ENCODE measurements at regions not wholly inside any gene's neighbourhood (a gene's known extent, or its start where the extent isn't known, plus 50 kb on each side); places are given as distances from the start of the nearest gene placed in this dataset.
A peak's percentile ranks its signal among the peaks of the same experiment; 100 is the strongest.
"Not testable (repeated sequence)": the region's sequence is repeated elsewhere in the genome, so short reads cannot be mapped to it uniquely, and the experiment has no call there.

- DNase-seq (ENCODE audit: low read depth, low spot score) = not testable (repeated sequence)
These were observed 133.1 kb upstream of the LRIG3 start for GRCh38 chr12:59053266-59053899.

- DNase-seq (ENCODE audit: low read depth, low spot score) = no peak
These were observed 126.6 kb upstream of the LRIG3 start for GRCh38 chr12:59046763-59047534.

- DNase-seq (ENCODE audit: low read depth, low spot score) = no peak
These were observed 124.5 kb upstream of the LRIG3 start for GRCh38 chr12:59044791-59045190.

- DNase-seq (ENCODE audit: low read depth, low spot score) = no peak
These were observed 121.2 kb upstream of the LRIG3 start for GRCh38 chr12:59041241-59042121.

- DNase-seq (ENCODE audit: low read depth, low spot score) = peak; percentile 83
These were observed 120.4 kb upstream of the LRIG3 start for GRCh38 chr12:59040656-59041055.

- DNase-seq (ENCODE audit: low read depth, low spot score) = no peak
These were observed 119.7 kb upstream of the LRIG3 start for GRCh38 chr12:59040043-59040442.

- no peak for DNase-seq (ENCODE audit: low read depth, low spot score)
These were observed 118.7 kb upstream of the LRIG3 start for GRCh38 chr12:59039005-59039404.

GRCh38 chr12:59036973-59037762, 116.9 kb upstream of the LRIG3 start:
- DNase-seq (ENCODE audit: low read depth, low spot score) = no peak

GRCh38 chr12:59036347-59036746, 116.0 kb upstream of the LRIG3 start:
- no peak for DNase-seq (ENCODE audit: low read depth, low spot score)

GRCh38 chr12:59031313-59031712, 111.0 kb upstream of the LRIG3 start:
- no peak for DNase-seq (ENCODE audit: low read depth, low spot score)

GRCh38 chr12:59030415-59030814, 110.1 kb upstream of the LRIG3 start:
- no peak for DNase-seq (ENCODE audit: low read depth, low spot score)

GRCh38 chr12:59027199-59027598, 106.9 kb upstream of the LRIG3 start:
- DNase-seq (ENCODE audit: low read depth, low spot score) = no peak

- no peak for DNase-seq (ENCODE audit: low read depth, low spot score)
These were observed 103.6 kb upstream of the LRIG3 start for GRCh38 chr12:59023861-59024424.

GRCh38 chr12:59020073-59020946, 100.0 kb upstream of the LRIG3 start:
- DNase-seq (ENCODE audit: low read depth, low spot score) = no peak

- no peak for DNase-seq (ENCODE audit: low read depth, low spot score)
These were observed 94.6 kb upstream of the LRIG3 start for GRCh38 chr12:59014885-59015284.

GRCh38 chr12:59010941-59011340, 90.6 kb upstream of the LRIG3 start:
- DNase-seq (ENCODE audit: low read depth, low spot score) = peak; percentile 9

- no peak for DNase-seq (ENCODE audit: low read depth, low spot score)
These were observed 89.8 kb upstream of the LRIG3 start for GRCh38 chr12:59010118-59010517.

GRCh38 chr12:59007620-59008019, 87.3 kb upstream of the LRIG3 start:
- no peak for DNase-seq (ENCODE audit: low read depth, low spot score)

GRCh38 chr12:59005193-59005955, 85.1 kb upstream of the LRIG3 start:
- no peak for DNase-seq (ENCODE audit: low read depth, low spot score)
